ENCODE measurements at regions not wholly inside any gene's neighbourhood (a gene's known extent, or its start where the extent isn't known, plus 50 kb on each side); places are given as distances from the start of the nearest gene placed in this dataset.
"Not testable (repeated sequence)": the region's sequence is repeated elsewhere in the genome, so short reads cannot be mapped to it uniquely, and the experiment has no call there.

- not testable (repeated sequence) for DNase-seq (ENCODE audit: low read depth); H3K27me3 ChIP-seq (ENCODE audit: control insufficient read depth, insufficient read depth, low read length); H3K36me3 ChIP-seq (ENCODE audit: control insufficient read depth, insufficient read depth, low read length); H3K4me3 ChIP-seq (ENCODE audit: low read depth, low read length)
Observed at GRCh38 chr3:125758641-125759130, 163.4 kb upstream of the OSBPL11 start.

GRCh38 chr3:125762601-125763000 lies 167.3 kb upstream of the OSBPL11 start:
- peaks cover 18% of the 10 kb centered on the region for H3K27me3 ChIP-seq (ENCODE audit: control insufficient read depth, insufficient read depth, low read length)
- not testable (repeated sequence) for H3K36me3 ChIP-seq (ENCODE audit: control insufficient read depth, insufficient read depth, low read length); H3K4me3 ChIP-seq (ENCODE audit: low read depth, low read length); DNase-seq (ENCODE audit: low read depth)

- Histone ChIP-seq H3K27me3 (ENCODE audit: control insufficient read depth, insufficient read depth, low read length) (peaks cover 18% of the 10 kb centered on the region), H3K4me3 (ENCODE audit: low read depth, low read length) (peak overlapping the region; percentile 35)
- DNase-seq (ENCODE audit: low read depth); H3K36me3 ChIP-seq (ENCODE audit: control insufficient read depth, insufficient read depth, low read length): not testable (repeated sequence)
Observed at GRCh38 chr3:125766285-125766826, 171.1 kb upstream of the OSBPL11 start.

GRCh38 chr3:125766931-125767330 lies 171.6 kb upstream of the OSBPL11 start:
- H3K27me3 ChIP-seq (ENCODE audit: control insufficient read depth, insufficient read depth, low read length): peaks cover 18% of the 10 kb centered on the region
- H3K36me3 ChIP-seq (ENCODE audit: control insufficient read depth, insufficient read depth, low read length); DNase-seq (ENCODE audit: low read depth); H3K4me3 ChIP-seq (ENCODE audit: low read depth, low read length): not testable (repeated sequence)

GRCh38 chr3:125767641-125768040 lies 172.3 kb upstream of the OSBPL11 start:
- no peak for DNase-seq (ENCODE audit: low read depth)
- Histone ChIP-seq H3K4me3 (ENCODE audit: low read depth, low read length) (no peak overlapping the region), H3K27me3 (ENCODE audit: control insufficient read depth, insufficient read depth, low read length) (peaks cover 18% of the 10 kb centered on the region), H3K36me3 (ENCODE audit: control insufficient read depth, insufficient read depth, low read length) (no peaks in the 10 kb centered on the region)
- TF ChIP-seq CTCF (IDR thresholded peaks at IDR 0.05; ENCODE audit: insufficient read depth, low read length, poor library complexity, severe bottlenecking): no peak

GRCh38 chr3:125768821-125769220 lies 173.5 kb upstream of the OSBPL11 start:
- peaks cover 18% of the 10 kb centered on the region for H3K27me3 ChIP-seq (ENCODE audit: control insufficient read depth, insufficient read depth, low read length)
- not testable (repeated sequence) for DNase-seq (ENCODE audit: low read depth); H3K4me3 ChIP-seq (ENCODE audit: low read depth, low read length); H3K36me3 ChIP-seq (ENCODE audit: control insufficient read depth, insufficient read depth, low read length)

GRCh38 chr3:125771506-125771905 lies 176.2 kb upstream of the OSBPL11 start:
- H3K4me3 ChIP-seq (ENCODE audit: low read depth, low read length); H3K36me3 ChIP-seq (ENCODE audit: control insufficient read depth, insufficient read depth, low read length); DNase-seq (ENCODE audit: low read depth); H3K27me3 ChIP-seq (ENCODE audit: control insufficient read depth, insufficient read depth, low read length): not testable (repeated sequence)

GRCh38 chr3:125774433-125775034 lies 179.2 kb upstream of the OSBPL11 start:
- not testable (repeated sequence) for DNase-seq (ENCODE audit: low read depth); H3K27me3 ChIP-seq (ENCODE audit: control insufficient read depth, insufficient read depth, low read length); H3K4me3 ChIP-seq (ENCODE audit: low read depth, low read length); H3K36me3 ChIP-seq (ENCODE audit: control insufficient read depth, insufficient read depth, low read length)

- H3K4me3 ChIP-seq (ENCODE audit: low read depth, low read length); DNase-seq (ENCODE audit: low read depth); H3K27me3 ChIP-seq (ENCODE audit: control insufficient read depth, insufficient read depth, low read length); H3K36me3 ChIP-seq (ENCODE audit: control insufficient read depth, insufficient read depth, low read length): not testable (repeated sequence)
Observed at GRCh38 chr3:125775106-125775505, 179.8 kb upstream of the OSBPL11 start.

- H3K4me3 ChIP-seq (ENCODE audit: low read depth, low read length); H3K27me3 ChIP-seq (ENCODE audit: control insufficient read depth, insufficient read depth, low read length); DNase-seq (ENCODE audit: low read depth); H3K36me3 ChIP-seq (ENCODE audit: control insufficient read depth, insufficient read depth, low read length): not testable (repeated sequence)
Observed at GRCh38 chr3:125775606-125776294, 180.5 kb upstream of the OSBPL11 start.

GRCh38 chr3:125779276-125779675 lies 184.0 kb upstream of the OSBPL11 start:
- not testable (repeated sequence) for H3K36me3 ChIP-seq (ENCODE audit: control insufficient read depth, insufficient read depth, low read length); H3K27me3 ChIP-seq (ENCODE audit: control insufficient read depth, insufficient read depth, low read length); H3K4me3 ChIP-seq (ENCODE audit: low read depth, low read length); DNase-seq (ENCODE audit: low read depth)

- not testable (repeated sequence) for H3K36me3 ChIP-seq (ENCODE audit: control insufficient read depth, insufficient read depth, low read length); H3K27me3 ChIP-seq (ENCODE audit: control insufficient read depth, insufficient read depth, low read length); DNase-seq (ENCODE audit: low read depth); H3K4me3 ChIP-seq (ENCODE audit: low read depth, low read length)
Observed at GRCh38 chr3:125779918-125780317, 184.6 kb upstream of the OSBPL11 start.

- not testable (repeated sequence) for H3K27me3 ChIP-seq (ENCODE audit: control insufficient read depth, insufficient read depth, low read length); H3K36me3 ChIP-seq (ENCODE audit: control insufficient read depth, insufficient read depth, low read length); H3K4me3 ChIP-seq (ENCODE audit: low read depth, low read length); DNase-seq (ENCODE audit: low read depth)
Observed at GRCh38 chr3:125781678-125782077, 186.4 kb upstream of the OSBPL11 start.

GRCh38 chr3:125790312-125790711 lies 178.7 kb upstream of the ROPN1B start:
- DNase-seq (ENCODE audit: low read depth); H3K36me3 ChIP-seq (ENCODE audit: control insufficient read depth, insufficient read depth, low read length); H3K4me3 ChIP-seq (ENCODE audit: low read depth, low read length); H3K27me3 ChIP-seq (ENCODE audit: control insufficient read depth, insufficient read depth, low read length): not testable (repeated sequence)

Data from kidney epithelial cell (primary cell).